T-helper 22 cell (primary cell): ENCODE measurements at regions not wholly inside any gene's neighbourhood (a gene's known extent, or its start where the extent isn't known, plus 50 kb on each side); places are given as distances from the start of the nearest gene placed in this dataset.

Source experiments
- DNase-seq: peaks from one replicate; pipeline ENCODE4 v3.0.0-alpha.2; 2020; ENCODE audit warnings: low read depth

- no peak for DNase-seq
Measured at GRCh38 chr18:54020966-54021365, 203.5 kb downstream of the MBD2 start.

- DNase-seq, result no peak
Measured at GRCh38 chr18:54020156-54020745, 204.2 kb downstream of the MBD2 start.

- no peak for DNase-seq
Measured at GRCh38 chr18:54019641-54020040, 204.8 kb downstream of the MBD2 start.

GRCh38 chr18:54013452-54013851 is 211.0 kb downstream of the MBD2 start:
- DNase-seq, result no peak

- no peak for DNase-seq
Measured at GRCh38 chr18:54004828-54005227, 219.6 kb downstream of the MBD2 start.

- no peak for DNase-seq
Measured at GRCh38 chr18:54003195-54003594, 221.3 kb downstream of the MBD2 start.

- no peak for DNase-seq
Measured at GRCh38 chr18:53997064-53997463, 227.4 kb downstream of the MBD2 start.

GRCh38 chr18:53994016-53994415 is 230.5 kb downstream of the MBD2 start:
- no peak for DNase-seq

GRCh38 chr18:53991805-53992204 is 232.7 kb downstream of the MBD2 start:
- DNase-seq, result no peak

GRCh38 chr18:53991202-53991601 is 233.3 kb downstream of the MBD2 start:
- DNase-seq, result no peak

GRCh38 chr18:53990485-53990884 is 234.0 kb downstream of the MBD2 start:
- no peak for DNase-seq

- DNase-seq, result no peak
Measured at GRCh38 chr18:53984021-53984420, 240.4 kb downstream of the MBD2 start.

GRCh38 chr18:53971331-53971730 is 253.1 kb downstream of the MBD2 start:
- no peak for DNase-seq

GRCh38 chr18:53952700-53953099 is 271.8 kb downstream of the MBD2 start:
- no peak for DNase-seq

- DNase-seq, result no peak
Measured at GRCh38 chr18:53950545-53950944, 273.9 kb downstream of the MBD2 start.

GRCh38 chr18:53948991-53949390 is 275.5 kb downstream of the MBD2 start:
- DNase-seq, result no peak

GRCh38 chr18:53947092-53947640 is 277.3 kb downstream of the MBD2 start:
- no peak for DNase-seq

- DNase-seq, result no peak
Measured at GRCh38 chr18:53946594-53946993, 277.9 kb downstream of the MBD2 start.

GRCh38 chr18:53944721-53945120 is 279.7 kb downstream of the MBD2 start:
- DNase-seq, result no peak

- DNase-seq, result no peak
Measured at GRCh38 chr18:53943326-53943860, 281.1 kb downstream of the MBD2 start.

GRCh38 chr18:53941601-53942338 is 282.7 kb downstream of the MBD2 start:
- no peak for DNase-seq

GRCh38 chr18:53937037-53937436 is 287.4 kb downstream of the MBD2 start:
- DNase-seq, result no peak

- no peak for DNase-seq
Measured at GRCh38 chr18:53935803-53936202, 288.7 kb downstream of the MBD2 start.
